GM12891 (cell line): ENCODE measurements at regions not wholly inside any gene's neighbourhood (a gene's known extent, or its start where the extent isn't known, plus 50 kb on each side); places are given as distances from the start of the nearest gene placed in this dataset.

Source experiments
- POLR2A ChIP-seq: IDR thresholded peaks from 2 replicates; pipeline ENCODE4 v1.6.1; 2011; ENCODE audit warnings: low read depth, low read length, control low read depth
- SPI1 ChIP-seq: IDR thresholded peaks from 2 replicates; pipeline ENCODE4 v1.6.1; 2011; ENCODE audit warnings: low read depth, low read length, control low read depth

GRCh38 chrX:113392355-113392754 lies 551.7 kb upstream of the AMOT start:
- no peak for TF ChIP-seq SPI1
- no peak for TF ChIP-seq POLR2A
